ENCODE measurements at regions not wholly inside any gene's neighbourhood (a gene's known extent, or its start where the extent isn't known, plus 50 kb on each side); places are given as distances from the start of the nearest gene placed in this dataset.

- Histone ChIP-seq H4K20me1 (ENCODE audit: control insufficient read depth, insufficient read depth, low read depth, low read length) (no peaks in the 10 kb centered on the region), H3K4me1 (ENCODE audit: control insufficient read depth, low read length) (no peaks in the 10 kb centered on the region), H3K4me3 (ENCODE audit: low read length) (no peak overlapping the region), H3F3A (ENCODE audit: control insufficient read depth, insufficient read depth) (no peaks in the 10 kb centered on the region), H3K9me3 (ENCODE audit: control insufficient read depth, insufficient read depth, low read length) (no peaks in the 10 kb centered on the region), H3K36me3 (ENCODE audit: control insufficient read depth, low read length) (no peaks in the 10 kb centered on the region), H3K9me2 (replicated peaks; ENCODE audit: control insufficient read depth, low read length) (no peaks in the 10 kb centered on the region), H3K27ac (ENCODE audit: low read depth, low read length) (no peak overlapping the region), H3K4me2 (ENCODE audit: low read length) (no peak overlapping the region), H3K27me3 (ENCODE audit: control insufficient read depth, low read length) (no peaks in the 10 kb centered on the region), H3K79me2 (ENCODE audit: control insufficient read depth, low read length) (no peaks in the 10 kb centered on the region)
- TF ChIP-seq CTCF (IDR thresholded peaks at IDR 0.05; ENCODE audit: low read depth, low read length, poor library complexity, severe bottlenecking): no peak
- TF ChIP-seq EZH2phosphoT487 (IDR thresholded peaks at IDR 0.05; ENCODE audit: borderline replicate concordance, low read length): no peak
These were observed 109.0 kb downstream of the ETS2 start for GRCh38 chr21:38914528-38915293.

- H3K27me3 ChIP-seq (ENCODE audit: control insufficient read depth, low read length): no peaks in the 10 kb centered on the region
- TF ChIP-seq EZH2phosphoT487 (IDR thresholded peaks at IDR 0.05; ENCODE audit: borderline replicate concordance, low read length) (no peak), CTCF (IDR thresholded peaks at IDR 0.05; ENCODE audit: low read depth, low read length, poor library complexity, severe bottlenecking) (no peak)
- no peaks in the 10 kb centered on the region for H3K4me1 ChIP-seq (ENCODE audit: control insufficient read depth, low read length)
- no peaks in the 10 kb centered on the region for H3K79me2 ChIP-seq (ENCODE audit: control insufficient read depth, low read length)
- no peaks in the 10 kb centered on the region for H3K36me3 ChIP-seq (ENCODE audit: control insufficient read depth, low read length)
- H3K4me3 ChIP-seq (ENCODE audit: low read length): no peak overlapping the region
- no peaks in the 10 kb centered on the region for H3K9me2 ChIP-seq (replicated peaks; ENCODE audit: control insufficient read depth, low read length)
- no peaks in the 10 kb centered on the region for H4K20me1 ChIP-seq (ENCODE audit: control insufficient read depth, insufficient read depth, low read depth, low read length)
- H3K9me3 ChIP-seq (ENCODE audit: control insufficient read depth, insufficient read depth, low read length): no peaks in the 10 kb centered on the region
- H3K4me2 ChIP-seq (ENCODE audit: low read length): no peak overlapping the region
- no peaks in the 10 kb centered on the region for H3F3A ChIP-seq (ENCODE audit: control insufficient read depth, insufficient read depth)
- H3K27ac ChIP-seq (ENCODE audit: low read depth, low read length): no peak overlapping the region
These were observed 108.3 kb downstream of the ETS2 start for GRCh38 chr21:38913893-38914527.

- TF ChIP-seq CTCF (IDR thresholded peaks at IDR 0.05; ENCODE audit: low read depth, low read length, poor library complexity, severe bottlenecking) (no peak), EZH2phosphoT487 (IDR thresholded peaks at IDR 0.05; ENCODE audit: borderline replicate concordance, low read length) (no peak)
- Histone ChIP-seq H3K27me3 (ENCODE audit: control insufficient read depth, low read length) (no peaks in the 10 kb centered on the region), H3K9me3 (ENCODE audit: control insufficient read depth, insufficient read depth, low read length) (no peaks in the 10 kb centered on the region), H3F3A (ENCODE audit: control insufficient read depth, insufficient read depth) (no peaks in the 10 kb centered on the region), H3K36me3 (ENCODE audit: control insufficient read depth, low read length) (no peaks in the 10 kb centered on the region), H3K4me2 (ENCODE audit: low read length) (no peak overlapping the region), H3K4me3 (ENCODE audit: low read length) (no peak overlapping the region), H3K9me2 (replicated peaks; ENCODE audit: control insufficient read depth, low read length) (no peaks in the 10 kb centered on the region), H3K79me2 (ENCODE audit: control insufficient read depth, low read length) (no peaks in the 10 kb centered on the region), H3K27ac (ENCODE audit: low read depth, low read length) (no peak overlapping the region), H3K4me1 (ENCODE audit: control insufficient read depth, low read length) (no peaks in the 10 kb centered on the region), H4K20me1 (ENCODE audit: control insufficient read depth, insufficient read depth, low read depth, low read length) (no peaks in the 10 kb centered on the region)
These were observed 107.6 kb downstream of the ETS2 start for GRCh38 chr21:38913120-38913892.
